Fibroblast of the aortic adventitia (primary cell): ENCODE measurements at regions not wholly inside any gene's neighbourhood (a gene's known extent, or its start where the extent isn't known, plus 50 kb on each side); places are given as distances from the start of the nearest gene placed in this dataset.

Source experiments
- DNase-seq: peaks from one replicate; pipeline ENCODE4 v3.0.0-alpha.2; 2010; ENCODE audit warnings: low read depth
- H3K4me3 ChIP-seq: 2 replicates; pipeline ENCODE4 v1.5.1; 2011; ENCODE audit warnings: low read depth, mild to moderate bottlenecking, control low read depth, low read length, moderate library complexity
- CTCF ChIP-seq: IDR thresholded peaks from 2 replicates; pipeline ENCODE4 v1.5.1; 2011; ENCODE audit warnings: mild to moderate bottlenecking, low read length, control low read depth, inconsistent platforms; ENCODE audit not compliant: insufficient read depth

- TF ChIP-seq CTCF, result no peak
- no peak for DNase-seq
- H3K4me3 ChIP-seq, result no peak overlapping the region
These were observed 187.3 kb downstream of the IPO8 start for GRCh38 chr12:30508205-30508967.

- no peak for DNase-seq
- no peak overlapping the region for H3K4me3 ChIP-seq
- no peak for TF ChIP-seq CTCF
These were observed 188.1 kb downstream of the IPO8 start for GRCh38 chr12:30507576-30507975.

- H3K4me3 ChIP-seq, result no peak overlapping the region
- no peak for TF ChIP-seq CTCF
- no peak for DNase-seq
These were observed 189.3 kb downstream of the IPO8 start for GRCh38 chr12:30506411-30506810.

- no peak overlapping the region for H3K4me3 ChIP-seq
- no peak for TF ChIP-seq CTCF
- no peak for DNase-seq
These were observed 194.0 kb downstream of the IPO8 start for GRCh38 chr12:30501718-30502117.

GRCh38 chr12:30500532-30500931 is 195.1 kb downstream of the IPO8 start:
- H3K4me3 ChIP-seq, result no peak overlapping the region
- DNase-seq, result no peak
- TF ChIP-seq CTCF, result no peak

- DNase-seq, result no peak
- no peak overlapping the region for H3K4me3 ChIP-seq
- TF ChIP-seq CTCF, result no peak
These were observed 210.3 kb downstream of the IPO8 start for GRCh38 chr12:30485230-30485890.
